Chondrocyte (in vitro differentiated cells): ENCODE measurements at regions not wholly inside any gene's neighbourhood (a gene's known extent, or its start where the extent isn't known, plus 50 kb on each side); places are given as distances from the start of the nearest gene placed in this dataset.

Experiments used
- DNase-seq: peaks from one replicate; pipeline ENCODE4 v3.0.0; 2021; ENCODE audit warnings: mixed read lengths, low spot score
- H3K27ac Mint-ChIP-seq: one replicate; pipeline ENCODE4 v1.8.0; 2021; ENCODE audit warnings: mild to moderate bottlenecking, moderate library complexity, mixed read lengths; ENCODE audit not compliant: unreplicated experiment
- H3K27me3 Mint-ChIP-seq: 2 replicates; pipeline ENCODE4 v1.8.0; 2021; ENCODE audit warnings: low read depth, mixed read lengths
- H3K36me3 Mint-ChIP-seq: 2 replicates; pipeline ENCODE4 v1.8.0; 2021; ENCODE audit warnings: low read depth, mixed read lengths
- H3K4me1 Mint-ChIP-seq: 2 replicates; pipeline ENCODE4 v1.8.0; 2021; ENCODE audit warnings: low read depth, mild to moderate bottlenecking, mixed read lengths
- H3K4me3 Mint-ChIP-seq: one replicate; pipeline ENCODE4 v1.8.0; 2021; ENCODE audit warnings: mild to moderate bottlenecking, moderate library complexity, mixed read lengths; ENCODE audit not compliant: unreplicated experiment
- H3K9me3 Mint-ChIP-seq: 2 replicates; pipeline ENCODE4 v1.8.0; 2021; ENCODE audit warnings: low read depth, mixed read lengths
- TF ChIP-seq, protein P1 (sequence below): fragments of 200-600 bp; sonication (generic); IDR thresholded peaks from 2 replicates; pipeline ENCODE4 v1.5.0; 2021; ENCODE audit warnings: antibody characterized with exemption, mild to moderate bottlenecking, moderate library complexity

- Mint-ChIP-seq H3K36me3 (no peaks in the 10 kb centered on the region), H3K9me3 (no peaks in the 10 kb centered on the region), H3K27me3 (peaks cover 6% of the 10 kb centered on the region), H3K27ac (no peak overlapping the region), H3K4me1 (no peaks in the 10 kb centered on the region), H3K4me3 (no peak overlapping the region)
- DNase-seq, result no peak
- TF ChIP-seq, protein P1, sequence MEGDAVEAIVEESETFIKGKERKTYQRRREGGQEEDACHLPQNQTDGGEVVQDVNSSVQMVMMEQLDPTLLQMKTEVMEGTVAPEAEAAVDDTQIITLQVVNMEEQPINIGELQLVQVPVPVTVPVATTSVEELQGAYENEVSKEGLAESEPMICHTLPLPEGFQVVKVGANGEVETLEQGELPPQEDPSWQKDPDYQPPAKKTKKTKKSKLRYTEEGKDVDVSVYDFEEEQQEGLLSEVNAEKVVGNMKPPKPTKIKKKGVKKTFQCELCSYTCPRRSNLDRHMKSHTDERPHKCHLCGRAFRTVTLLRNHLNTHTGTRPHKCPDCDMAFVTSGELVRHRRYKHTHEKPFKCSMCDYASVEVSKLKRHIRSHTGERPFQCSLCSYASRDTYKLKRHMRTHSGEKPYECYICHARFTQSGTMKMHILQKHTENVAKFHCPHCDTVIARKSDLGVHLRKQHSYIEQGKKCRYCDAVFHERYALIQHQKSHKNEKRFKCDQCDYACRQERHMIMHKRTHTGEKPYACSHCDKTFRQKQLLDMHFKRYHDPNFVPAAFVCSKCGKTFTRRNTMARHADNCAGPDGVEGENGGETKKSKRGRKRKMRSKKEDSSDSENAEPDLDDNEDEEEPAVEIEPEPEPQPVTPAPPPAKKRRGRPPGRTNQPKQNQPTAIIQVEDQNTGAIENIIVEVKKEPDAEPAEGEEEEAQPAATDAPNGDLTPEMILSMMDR, result no peak
These were observed 80.8 kb downstream of the GPR65 start for GRCh38 chr14:88085736-88086135.

DNA sequence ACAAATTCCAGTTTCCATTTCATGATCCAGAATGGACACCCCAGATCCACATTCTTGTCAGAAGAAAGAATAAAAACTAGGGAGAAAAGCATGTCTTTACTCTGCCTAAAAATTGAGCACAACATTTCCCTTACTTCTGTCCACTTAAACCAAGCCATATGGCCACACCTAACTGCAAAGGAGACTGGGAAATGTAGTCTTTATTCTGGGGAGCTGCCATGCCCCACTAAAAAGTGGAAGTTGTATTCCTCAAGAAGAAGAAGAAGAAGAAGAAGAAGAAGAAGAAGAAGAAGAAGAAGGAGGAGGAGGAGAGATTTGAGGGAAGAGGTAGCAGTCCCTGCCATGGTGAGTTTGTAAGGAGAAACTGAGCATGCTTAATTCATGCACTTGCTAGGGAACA, 84.5 kb downstream of the GPR65 start:
- Mint-ChIP-seq H3K27me3 (peaks cover 8% of the 10 kb centered on the region), H3K4me3 (no peak overlapping the region), H3K36me3 (no peaks in the 10 kb centered on the region), H3K4me1 (no peaks in the 10 kb centered on the region), H3K9me3 (no peaks in the 10 kb centered on the region), H3K27ac (no peak overlapping the region)
- TF ChIP-seq, protein P1, result no peak
- DNase-seq, result no peak

- peaks cover 4% of the 10 kb centered on the region for H3K27me3 Mint-ChIP-seq
- TF ChIP-seq, protein P1, result no peak
- H3K27ac Mint-ChIP-seq, result no peak overlapping the region
- H3K4me1 Mint-ChIP-seq, result no peaks in the 10 kb centered on the region
- DNase-seq, result no peak
- H3K9me3 Mint-ChIP-seq, result no peaks in the 10 kb centered on the region
- H3K36me3 Mint-ChIP-seq, result no peaks in the 10 kb centered on the region
- no peak overlapping the region for H3K4me3 Mint-ChIP-seq
These were observed 87.6 kb downstream of the GPR65 start for GRCh38 chr14:88092529-88092928.

- DNase-seq, result no peak
- no peaks in the 10 kb centered on the region for H3K4me1 Mint-ChIP-seq
- H3K27me3 Mint-ChIP-seq, result peaks cover 4% of the 10 kb centered on the region
- no peaks in the 10 kb centered on the region for H3K36me3 Mint-ChIP-seq
- TF ChIP-seq, protein P1, result no peak
- H3K27ac Mint-ChIP-seq, result no peak overlapping the region
- no peaks in the 10 kb centered on the region for H3K9me3 Mint-ChIP-seq
- H3K4me3 Mint-ChIP-seq, result no peak overlapping the region
These were observed 90.9 kb downstream of the GPR65 start for GRCh38 chr14:88095791-88096190.

GRCh38 chr14:88098163-88098562, 93.2 kb downstream of the GPR65 start:
- H3K9me3 Mint-ChIP-seq, result peaks cover 6% of the 10 kb centered on the region
- H3K27me3 Mint-ChIP-seq, result peaks cover 2% of the 10 kb centered on the region
- no peaks in the 10 kb centered on the region for H3K36me3 Mint-ChIP-seq
- H3K4me3 Mint-ChIP-seq, result no peak overlapping the region
- H3K27ac Mint-ChIP-seq, result no peak overlapping the region
- TF ChIP-seq, protein P1, result no peak
- DNase-seq, result no peak
- H3K4me1 Mint-ChIP-seq, result no peaks in the 10 kb centered on the region
